ENCODE measurements at regions not wholly inside any gene's neighbourhood (a gene's known extent, or its start where the extent isn't known, plus 50 kb on each side); places are given as distances from the start of the nearest gene placed in this dataset.

- POLR2A ChIA-PET = no interaction called here
- H3K4me3 ChIP-seq (ENCODE audit: low read depth in 2 of 2, low read length in 2 of 2) = no peak overlapping the region
- no TSS peak for BruUV-seq (replicated peaks)
- no peak for DNase-seq (ENCODE audit: low read depth, low spot score)
- no peak for TF ChIP-seq CTCF (IDR thresholded peaks at IDR 0.05)
- TF ChIP-seq POLR2AphosphoS5 (IDR thresholded peaks at IDR 0.05; ENCODE audit: low read depth, low read length) = no peak
- TF ChIP-seq SIN3A (IDR thresholded peaks at IDR 0.05; ENCODE audit: borderline replicate concordance, insufficient read depth, low read depth, low read length) = no peak
- TF ChIP-seq TCF7L2 (IDR thresholded peaks at IDR 0.05; ENCODE audit: low read depth, low read length) = no peak
- TF ChIP-seq REST (IDR thresholded peaks at IDR 0.05; ENCODE audit: insufficient read depth in 1 of 2, low read depth in 2 of 2, low read length in 1 of 2) = no peak
- CTCF ChIA-PET = no interaction called here
- H3K27me3 ChIP-seq (ENCODE audit: control insufficient read depth, insufficient read depth, low read length) = no peaks in the 10 kb centered on the region
- ATAC-seq = no peak
- in situ Hi-C loops (cut with HindIII; ENCODE audit: low pct_unique_long_range_greater_than_20kb, low sequenced_read_pairs) (no loop called here), intact Hi-C loops (cut with micrococcal nuclease; ENCODE audit: unreplicated experiment) (no loop called here)
- H3K36me3 ChIP-seq (ENCODE audit: control insufficient read depth, insufficient read depth, low read length) = no peaks in the 10 kb centered on the region
- no peak overlapping the region for H3K27ac ChIP-seq (ENCODE audit: low read length)
- peaks cover 5% of the 10 kb centered on the region; the same call in 1 of the 2 replicates for H3K9me3 ChIP-seq (ENCODE audit: control insufficient read depth, insufficient read depth, low read depth, low read length)
- H3K4me1 ChIP-seq (ENCODE audit: control insufficient read depth, insufficient read depth, low read length) = no peaks in the 10 kb centered on the region
Observed at GRCh38 chr2:160835166-160835565, 325.1 kb upstream of the TANK start.

- CTCF ChIA-PET = no interaction called here
- Histone ChIP-seq H3K9me3 (ENCODE audit: control insufficient read depth, insufficient read depth, low read depth, low read length) (no peaks in the 10 kb centered on the region), H3K4me1 (ENCODE audit: control insufficient read depth, insufficient read depth, low read length) (no peaks in the 10 kb centered on the region), H3K27me3 (ENCODE audit: control insufficient read depth, insufficient read depth, low read length) (no peaks in the 10 kb centered on the region), H3K36me3 (ENCODE audit: control insufficient read depth, insufficient read depth, low read length) (no peaks in the 10 kb centered on the region), H3K4me3 (ENCODE audit: low read depth in 2 of 2, low read length in 2 of 2) (no peak overlapping the region), H3K27ac (ENCODE audit: low read length) (no peak overlapping the region)
- ATAC-seq (no peak), DNase-seq (ENCODE audit: low read depth, low spot score) (no peak)
- POLR2A ChIA-PET = no interaction called here
- TF ChIP-seq SIN3A (IDR thresholded peaks at IDR 0.05; ENCODE audit: borderline replicate concordance, insufficient read depth, low read depth, low read length) (no peak), TCF7L2 (IDR thresholded peaks at IDR 0.05; ENCODE audit: low read depth, low read length) (no peak)
- intact Hi-C loops (cut with micrococcal nuclease; ENCODE audit: unreplicated experiment) (no loop called here), in situ Hi-C loops (cut with HindIII; ENCODE audit: low pct_unique_long_range_greater_than_20kb, low sequenced_read_pairs) (no loop called here)
- no TSS peak for BruUV-seq (replicated peaks)
Observed at GRCh38 chr2:160836755-160837154, 323.5 kb upstream of the TANK start.

- POLR2A ChIA-PET = no interaction called here
- intact Hi-C loops (cut with micrococcal nuclease; ENCODE audit: unreplicated experiment) = no loop called here
- no peak for ATAC-seq
Observed at GRCh38 chr2:160837416-160837815, 322.8 kb upstream of the TANK start.

More at GRCh38 chr2:160837416-160837815, 322.8 kb upstream of the TANK start:
- no peaks in the 10 kb centered on the region for H3K27me3 ChIP-seq (ENCODE audit: control insufficient read depth, insufficient read depth, low read length)
- H3K9me3 ChIP-seq (ENCODE audit: control insufficient read depth, insufficient read depth, low read depth, low read length) = no peaks in the 10 kb centered on the region
- no peaks in the 10 kb centered on the region for H3K36me3 ChIP-seq (ENCODE audit: control insufficient read depth, insufficient read depth, low read length)
- TF ChIP-seq REST (IDR thresholded peaks at IDR 0.05; ENCODE audit: insufficient read depth in 1 of 2, low read depth in 2 of 2, low read length in 1 of 2) (no peak), CTCF (IDR thresholded peaks at IDR 0.05) (no peak), SIN3A (IDR thresholded peaks at IDR 0.05; ENCODE audit: borderline replicate concordance, insufficient read depth, low read depth, low read length) (no peak), TCF7L2 (IDR thresholded peaks at IDR 0.05; ENCODE audit: low read depth, low read length) (no peak), POLR2AphosphoS5 (IDR thresholded peaks at IDR 0.05; ENCODE audit: low read depth, low read length) (no peak)
- H3K27ac ChIP-seq (ENCODE audit: low read length) = no peak overlapping the region
- no peak overlapping the region for H3K4me3 ChIP-seq (ENCODE audit: low read depth in 2 of 2, low read length in 2 of 2)
- in situ Hi-C loops (cut with HindIII; ENCODE audit: low pct_unique_long_range_greater_than_20kb, low sequenced_read_pairs) = no loop called here
- no TSS peak for BruUV-seq (replicated peaks)
- DNase-seq (ENCODE audit: low read depth, low spot score) = no peak
- CTCF ChIA-PET = no interaction called here
- H3K4me1 ChIP-seq (ENCODE audit: control insufficient read depth, insufficient read depth, low read length) = no peaks in the 10 kb centered on the region

Data from Panc1 (cell line).